MCF 10A (cell line): ENCODE measurements at regions not wholly inside any gene's neighbourhood (a gene's known extent, or its start where the extent isn't known, plus 50 kb on each side); places are given as distances from the start of the nearest gene placed in this dataset.

ENCODE experiments used
- BruUV-seq: library from RNA; stranded (reverse); fragments of 400-500 nt; replicated peaks from 2 replicates; lab custom pipeline; 2021; lab: Mats Ljungman, UMichigan
- CTCF ChIA-PET: fragments of 300-600 bp; sonication (Branson Sonifier 250); formaldehyde crosslinking; extraction: SDS; loops from one replicate; lab custom pipeline; 2021; ENCODE audit warnings: antibody characterized with exemption, inconsistent platforms; lab: Yijun Ruan, JAX
- POLR2A ChIA-PET: fragments of 300-600, 350-650 bp; sonication (Branson Sonifier 250); formaldehyde crosslinking; extraction: SDS; loops from one replicate; lab custom pipeline; 2020; ENCODE audit warnings: antibody characterized with exemption, inconsistent platforms; lab: Yijun Ruan, JAX
- DNase-seq: peaks from one replicate; pipeline ENCODE4 v3.0.0-alpha.2; 2018; ENCODE audit not compliant: unreplicated experiment
- H3K27ac Mint-ChIP-seq: one replicate; pipeline ENCODE4 v1.8.0; 2022; ENCODE audit warnings: mild to moderate bottlenecking, low read depth, mixed read lengths; ENCODE audit not compliant: unreplicated experiment
- H3K27me3 Mint-ChIP-seq: one replicate; pipeline ENCODE4 v1.8.0; 2022; ENCODE audit warnings: mixed read lengths; ENCODE audit not compliant: insufficient read depth, unreplicated experiment
- H3K36me3 Mint-ChIP-seq: one replicate; pipeline ENCODE4 v1.8.0; 2022; ENCODE audit warnings: mild to moderate bottlenecking, moderate library complexity, mixed read lengths; ENCODE audit not compliant: insufficient read depth, unreplicated experiment
- H3K4me1 Mint-ChIP-seq: one replicate; pipeline ENCODE4 v1.8.0; 2022; ENCODE audit warnings: mixed read lengths; ENCODE audit not compliant: insufficient read depth, unreplicated experiment
- H3K4me3 Mint-ChIP-seq: one replicate; pipeline ENCODE4 v1.8.0; 2022; ENCODE audit warnings: mild to moderate bottlenecking, moderate library complexity, mixed read lengths; ENCODE audit not compliant: unreplicated experiment
- H3K9me3 Mint-ChIP-seq: one replicate; pipeline ENCODE4 v1.8.0; 2022; ENCODE audit warnings: mixed read lengths; ENCODE audit not compliant: unreplicated experiment
- CTCF ChIP-seq: fragments of 200-600 bp; IDR thresholded peaks from one replicate; pipeline ENCODE4 v1.8.0; 2022; ENCODE audit warnings: antibody characterized with exemption, mild to moderate bottlenecking; ENCODE audit not compliant: unreplicated experiment
- intact Hi-C: fragments of 100-400 bp; cut with micrococcal nuclease; formaldehyde crosslinking; loops from 2 replicates; pipeline ENCODE4 v1.14.1; 2022

- Mint-ChIP-seq H3K36me3 (no peaks in the 10 kb centered on the region), H3K4me1 (peaks cover 4% of the 10 kb centered on the region), H3K27me3 (no peaks in the 10 kb centered on the region), H3K9me3 (no peaks in the 10 kb centered on the region), H3K27ac (no peak overlapping the region), H3K4me3 (no peak overlapping the region)
- BruUV-seq = no TSS peak
- CTCF ChIA-PET = no interaction called here
- POLR2A ChIA-PET = no interaction called here
- DNase-seq = no peak
- no peak for TF ChIP-seq CTCF
- intact Hi-C loops = loop anchor here (5.0 to 10.0 kb wide), 2 partner anchors 185 to 277 kb away; partner anchors contain the start of gene MEX3C
These were observed 184.6 kb upstream of the MEX3C start for GRCh38 chr18:51382081-51382480.

GRCh38 chr18:51383116-51383515 lies 185.6 kb upstream of the MEX3C start:
- ChIA-PET POLR2A (interaction anchor here (0.6 kb wide), 1 partner anchor 12 kb away, joined by 3 read pairs; no protein-coding TSS in a partner anchor), CTCF (interaction anchor here (0.6 to 1.2 kb wide), 4 partner anchors 62 to 239 kb away, joined by 3 to 5 read pairs (median 3); no protein-coding TSS in a partner anchor)
- BruUV-seq = no TSS peak
- H3K27me3 Mint-ChIP-seq = no peaks in the 10 kb centered on the region
- no peak overlapping the region for H3K4me3 Mint-ChIP-seq
- no peak overlapping the region for H3K27ac Mint-ChIP-seq
- peaks cover 4% of the 10 kb centered on the region for H3K4me1 Mint-ChIP-seq
- intact Hi-C loops = loop anchor here (5.0 to 10.0 kb wide), 2 partner anchors 186 to 278 kb away; partner anchors contain the start of gene MEX3C
- H3K36me3 Mint-ChIP-seq = no peaks in the 10 kb centered on the region
- H3K9me3 Mint-ChIP-seq = no peaks in the 10 kb centered on the region
- no peak for TF ChIP-seq CTCF
- no peak for DNase-seq

- CTCF ChIA-PET = interaction anchor here (0.7 to 1.2 kb wide), 4 partner anchors 60 to 160 kb away, joined by 3 to 5 read pairs (median 3); no protein-coding TSS in a partner anchor
- H3K27ac Mint-ChIP-seq = no peak overlapping the region
- no TSS peak for BruUV-seq
These were observed 186.2 kb upstream of the MEX3C start for GRCh38 chr18:51383711-51384110.

More at GRCh38 chr18:51383711-51384110, 186.2 kb upstream of the MEX3C start:
- H3K27me3 Mint-ChIP-seq = no peaks in the 10 kb centered on the region
- no peak overlapping the region for H3K4me3 Mint-ChIP-seq
- POLR2A ChIA-PET = interaction anchor here (0.6 kb wide), 1 partner anchor 12 kb away, joined by 3 read pairs; no protein-coding TSS in a partner anchor
- H3K4me1 Mint-ChIP-seq = peaks cover 4% of the 10 kb centered on the region
- no peaks in the 10 kb centered on the region for H3K36me3 Mint-ChIP-seq
- H3K9me3 Mint-ChIP-seq = no peaks in the 10 kb centered on the region
- no peak for TF ChIP-seq CTCF
- no peak for DNase-seq
- intact Hi-C loops = loop anchor here (1.0 to 10.0 kb wide), 3 partner anchors 105 to 279 kb away; partner anchors contain the start of gene MEX3C
